Upper lobe of left lung (tissue), 6 donors: ENCODE measurements at regions not wholly inside any gene's neighbourhood (a gene's known extent, or its start where the extent isn't known, plus 50 kb on each side); places are given as distances from the start of the nearest gene placed in this dataset.

Experiments used
- ATAC-seq, 2 donors: fragments of 200-7000 bp; cut with Tn5 transposase; one replicate each; pipeline ENCODE4 v1.9.1; 2022; ENCODE audit warnings: mild to moderate bottlenecking in 2 of 2, moderate library complexity in 2 of 2; ENCODE audit not compliant: low FRiP score in 2 of 2
- DNase-seq, 2 donors: peaks; one replicate each; pipeline ENCODE4 v3.0.0-alpha.2; 2019 to 2020
- H3K27ac ChIP-seq, 4 donors: fragments of 200-600 bp; sonication (generic); one replicate each; pipeline ENCODE4 v1.5.1; 2016 to 2019
- H3K27me3 ChIP-seq, 4 donors: fragments of 200-600 bp; sonication (generic); one replicate each; pipeline ENCODE4 v1.5.1; 2017 to 2019
- H3K36me3 ChIP-seq, 4 donors: fragments of 200-600 bp; sonication (generic); one replicate each; pipeline ENCODE4 v1.5.1; 2016 to 2019
- H3K4me1 ChIP-seq, 4 donors: fragments of 200-600 bp; sonication (generic); one replicate each; pipeline ENCODE4 v1.5.1; 2018 to 2019
- H3K4me3 ChIP-seq, 4 donors: fragments of 200-600 bp; sonication (generic); one replicate each; pipeline ENCODE4 v1.5.1; 2017 to 2019; ENCODE audit warnings: mild to moderate bottlenecking in 2 of 4, moderate library complexity in 1 of 4
- H3K9me3 ChIP-seq, 4 donors: fragments of 200-600 bp; sonication (generic); one replicate each; pipeline ENCODE4 v1.5.1; 2018 to 2019
- EP300 ChIP-seq, 4 donors: sonication (generic); formaldehyde crosslinking; IDR thresholded peaks; one replicate each; pipeline ENCODE4 v1.5.1; 2017; ENCODE audit warnings: antibody characterized with exemption in 4 of 4, control low read depth in 2 of 4
- POLR2A ChIP-seq, 4 donors: fragments of 450-650 bp; IDR thresholded peaks; one replicate each; pipeline ENCODE4 v1.5.1; 2016 to 2017; ENCODE audit warnings: antibody characterized with exemption in 4 of 4, mild to moderate bottlenecking in 2 of 4
- POLR2AphosphoS5 ChIP-seq, 2 donors: sonication (generic); formaldehyde crosslinking; IDR thresholded peaks; one replicate each; pipeline ENCODE4 v1.5.1; 2017; ENCODE audit warnings: antibody characterized with exemption in 2 of 2
- whole genome bisulfite sequencing, 2 donors: methylation state at CpG; one replicate each; pipeline ENCODE4 v1.1.5; 2017 to 2018; 5-methylcytosine and 5-hydroxymethylcytosine counted together
- TF ChIP-seq, protein P1 (sequence below), 6 experiments: fragments of 450-650 bp in 4 of 6; fragments of 200-600 bp in 2 of 6; sonication (generic) in 2 of 6; IDR thresholded peaks; one replicate each; pipeline ENCODE4 v1.5.1; 2016 to 2019; ENCODE audit warnings: antibody characterized with exemption in 6 of 6
- donor health status: DM: no; HTN: no; CAD: no; lungs with moderate emphysema.
- donor health status: DM: no; HTN: yes; CAD: no; lungs with severe emphysema.

DNA sequence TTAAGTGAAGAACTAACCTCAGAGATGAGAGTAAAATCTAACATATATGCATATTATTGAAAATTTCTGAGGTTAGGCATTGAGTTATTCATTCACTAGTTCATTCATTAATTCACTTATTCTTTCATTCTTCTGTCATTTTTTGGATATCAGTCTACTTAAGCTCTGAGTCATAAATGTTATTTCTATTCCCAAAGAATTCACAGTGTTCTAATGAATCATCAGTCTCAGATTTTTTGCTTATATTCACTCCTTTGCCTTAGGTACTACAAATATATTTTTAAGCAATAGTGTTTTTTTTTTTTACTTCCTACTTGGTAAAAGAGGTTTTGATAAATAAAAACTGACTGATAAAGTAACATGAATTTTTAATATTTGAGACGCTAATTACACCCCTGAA, 95.2 kb upstream of the DKK2 start:
- no peaks in the 10 kb centered on the region for H3K27me3 ChIP-seq
- no peak overlapping the region for H3K4me3 ChIP-seq
- no peaks in the 10 kb centered on the region for H3K36me3 ChIP-seq
- H3K27ac ChIP-seq: no peak overlapping the region
- ATAC-seq: no peak
- H3K4me1 ChIP-seq: no peaks in the 10 kb centered on the region
- TF ChIP-seq POLR2A (IDR thresholded peaks at IDR 0.05) (no peak), POLR2AphosphoS5 (IDR thresholded peaks at IDR 0.05) (no peak), EP300 (IDR thresholded peaks at IDR 0.05) (no peak)
- TF ChIP-seq, protein P1, sequence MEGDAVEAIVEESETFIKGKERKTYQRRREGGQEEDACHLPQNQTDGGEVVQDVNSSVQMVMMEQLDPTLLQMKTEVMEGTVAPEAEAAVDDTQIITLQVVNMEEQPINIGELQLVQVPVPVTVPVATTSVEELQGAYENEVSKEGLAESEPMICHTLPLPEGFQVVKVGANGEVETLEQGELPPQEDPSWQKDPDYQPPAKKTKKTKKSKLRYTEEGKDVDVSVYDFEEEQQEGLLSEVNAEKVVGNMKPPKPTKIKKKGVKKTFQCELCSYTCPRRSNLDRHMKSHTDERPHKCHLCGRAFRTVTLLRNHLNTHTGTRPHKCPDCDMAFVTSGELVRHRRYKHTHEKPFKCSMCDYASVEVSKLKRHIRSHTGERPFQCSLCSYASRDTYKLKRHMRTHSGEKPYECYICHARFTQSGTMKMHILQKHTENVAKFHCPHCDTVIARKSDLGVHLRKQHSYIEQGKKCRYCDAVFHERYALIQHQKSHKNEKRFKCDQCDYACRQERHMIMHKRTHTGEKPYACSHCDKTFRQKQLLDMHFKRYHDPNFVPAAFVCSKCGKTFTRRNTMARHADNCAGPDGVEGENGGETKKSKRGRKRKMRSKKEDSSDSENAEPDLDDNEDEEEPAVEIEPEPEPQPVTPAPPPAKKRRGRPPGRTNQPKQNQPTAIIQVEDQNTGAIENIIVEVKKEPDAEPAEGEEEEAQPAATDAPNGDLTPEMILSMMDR (IDR thresholded peaks at IDR 0.05): no peak
- DNase-seq: no peak
- 91% methylated on average over 1 of the region's 1 CpG for WGBS, 2 donors
- H3K9me3 ChIP-seq: no peaks in the 10 kb centered on the region

DNA sequence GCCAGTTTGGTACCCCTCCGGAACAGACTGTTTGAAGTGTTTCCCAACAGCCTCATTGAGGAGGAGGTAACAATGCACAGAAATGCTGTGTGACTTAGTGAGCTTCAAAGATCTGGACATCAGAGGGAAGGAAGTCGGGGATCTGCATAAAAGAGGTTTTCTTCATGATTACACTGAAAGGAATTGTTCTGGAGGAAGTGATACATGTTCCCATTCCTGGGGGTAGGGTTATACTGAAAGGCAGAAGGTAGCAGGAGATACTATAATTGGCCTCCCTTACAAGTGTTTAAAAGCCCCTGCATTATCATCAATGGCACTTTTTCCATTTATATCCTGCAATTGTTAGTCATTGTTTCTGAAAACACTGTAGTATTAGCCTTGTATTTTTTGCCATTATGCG, 94.0 kb upstream of the DKK2 start:
- TF ChIP-seq EP300 (IDR thresholded peaks at IDR 0.05) (no peak), POLR2A (IDR thresholded peaks at IDR 0.05) (no peak), POLR2AphosphoS5 (IDR thresholded peaks at IDR 0.05) (no peak)
- TF ChIP-seq, protein P1 (IDR thresholded peaks at IDR 0.05): no peak
- Histone ChIP-seq H3K4me3 (no peak overlapping the region), H3K36me3 (no peaks in the 10 kb centered on the region), H3K4me1 (no peaks in the 10 kb centered on the region), H3K27ac (no peak overlapping the region), H3K9me3 (no peaks in the 10 kb centered on the region), H3K27me3 (no peaks in the 10 kb centered on the region)
- WGBS, 2 donors: 51 to 73% methylated on average over 3 of the region's 3 CpGs
- ATAC-seq (no peak), DNase-seq (no peak)

DNA sequence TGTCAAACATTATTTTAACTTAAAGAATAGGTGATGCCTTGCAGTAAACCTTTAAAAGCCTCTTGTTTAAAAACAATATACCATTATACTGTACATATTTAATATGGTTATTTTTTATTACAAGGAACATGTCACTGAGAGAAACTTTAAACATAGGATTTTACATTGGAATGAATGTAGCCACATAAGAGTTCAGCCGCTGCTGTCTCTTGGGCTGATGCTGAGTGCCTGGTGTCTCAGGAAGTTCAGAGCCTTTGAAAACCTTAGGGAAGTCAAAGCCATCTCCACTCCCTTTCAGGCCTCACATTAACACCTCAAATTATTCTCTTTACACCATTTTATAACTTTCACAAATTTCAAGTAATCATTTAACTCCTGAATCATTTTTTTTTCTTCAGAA, 93.5 kb upstream of the DKK2 start:
- ATAC-seq (no peak), DNase-seq (no peak)
- WGBS, 2 donors: 77 to 89% methylated on average over 1 of the region's 1 CpG

DNA sequence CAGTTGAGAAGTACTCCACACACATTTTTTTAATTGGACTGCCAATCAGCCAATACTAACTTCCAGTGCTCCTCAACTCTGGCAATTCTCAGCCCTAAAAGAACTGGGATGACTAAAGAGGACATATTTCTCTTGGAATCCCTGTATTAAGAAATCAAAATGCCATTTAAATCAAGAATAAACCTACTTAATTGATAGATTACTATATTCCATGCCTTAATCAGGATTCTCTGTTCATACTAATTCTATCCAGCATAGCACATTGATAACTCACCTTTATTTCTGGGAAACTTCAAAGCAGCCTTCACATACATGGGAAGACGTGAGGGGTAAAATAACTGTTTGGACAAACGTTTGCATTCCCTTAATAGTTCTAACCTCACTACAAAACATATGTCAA, 93.0 kb upstream of the DKK2 start:
- H3K4me3 ChIP-seq: no peak overlapping the region
- ATAC-seq: no peak
- no peaks in the 10 kb centered on the region for H3K9me3 ChIP-seq
- TF ChIP-seq POLR2A (IDR thresholded peaks at IDR 0.05): no peak
- TF ChIP-seq EP300 (IDR thresholded peaks at IDR 0.05): no peak
- no peak overlapping the region for H3K27ac ChIP-seq
- WGBS, 2 donors: 48 to 66% methylated on average over 2 of the region's 2 CpGs
- no peaks in the 10 kb centered on the region for H3K36me3 ChIP-seq
- no peak for DNase-seq
- no peaks in the 10 kb centered on the region for H3K27me3 ChIP-seq
- H3K4me1 ChIP-seq: no peaks in the 10 kb centered on the region

More for the DNA sequence above, 93.5 kb upstream of the DKK2 start:
- Histone ChIP-seq H3K27ac (no peak overlapping the region), H3K4me1 (no peaks in the 10 kb centered on the region), H3K9me3 (no peaks in the 10 kb centered on the region), H3K4me3 (no peak overlapping the region), H3K36me3 (no peaks in the 10 kb centered on the region), H3K27me3 (no peaks in the 10 kb centered on the region)
- TF ChIP-seq, protein P1 (IDR thresholded peaks at IDR 0.05): no peak
- no peak for TF ChIP-seq POLR2A (IDR thresholded peaks at IDR 0.05)
- no peak for TF ChIP-seq EP300 (IDR thresholded peaks at IDR 0.05)

DNA sequence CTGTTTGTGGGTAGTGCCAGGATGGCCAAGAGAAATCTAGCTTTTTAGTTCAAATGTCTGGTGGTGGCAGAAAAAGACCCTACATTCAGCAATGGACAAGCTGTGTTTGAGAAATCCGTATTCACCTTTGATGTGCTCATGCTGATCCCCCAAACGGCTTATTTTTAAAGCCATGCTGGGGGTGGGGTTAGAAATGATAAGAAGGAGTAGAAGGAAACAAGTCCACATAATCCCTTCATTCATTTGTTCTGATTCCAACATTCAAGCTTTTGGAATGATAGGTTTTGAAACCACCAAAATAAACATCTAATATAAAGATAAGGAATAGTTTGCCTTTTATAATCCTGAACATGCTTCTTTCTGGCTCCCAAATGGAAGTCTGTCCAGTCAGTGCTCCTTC, 92.0 kb upstream of the DKK2 start:
- DNase-seq (no peak), ATAC-seq (no peak)
- H3K36me3 ChIP-seq: no peaks in the 10 kb centered on the region
- no peaks in the 10 kb centered on the region for H3K27me3 ChIP-seq
- H3K9me3 ChIP-seq: no peaks in the 10 kb centered on the region
- 66 to 82% methylated on average over 2 of the region's 2 CpGs for WGBS, 2 donors
- no peak overlapping the region for H3K27ac ChIP-seq
- no peak for TF ChIP-seq EP300 (IDR thresholded peaks at IDR 0.05)
- TF ChIP-seq, protein P1 (IDR thresholded peaks at IDR 0.05): no peak
- no peak for TF ChIP-seq POLR2A (IDR thresholded peaks at IDR 0.05)
- TF ChIP-seq POLR2AphosphoS5 (IDR thresholded peaks at IDR 0.05): no peak
- no peak overlapping the region for H3K4me3 ChIP-seq
- no peaks in the 10 kb centered on the region for H3K4me1 ChIP-seq
